ENCODE measurements at regions not wholly inside any gene's neighbourhood (a gene's known extent, or its start where the extent isn't known, plus 50 kb on each side); places are given as distances from the start of the nearest gene placed in this dataset.

DNA sequence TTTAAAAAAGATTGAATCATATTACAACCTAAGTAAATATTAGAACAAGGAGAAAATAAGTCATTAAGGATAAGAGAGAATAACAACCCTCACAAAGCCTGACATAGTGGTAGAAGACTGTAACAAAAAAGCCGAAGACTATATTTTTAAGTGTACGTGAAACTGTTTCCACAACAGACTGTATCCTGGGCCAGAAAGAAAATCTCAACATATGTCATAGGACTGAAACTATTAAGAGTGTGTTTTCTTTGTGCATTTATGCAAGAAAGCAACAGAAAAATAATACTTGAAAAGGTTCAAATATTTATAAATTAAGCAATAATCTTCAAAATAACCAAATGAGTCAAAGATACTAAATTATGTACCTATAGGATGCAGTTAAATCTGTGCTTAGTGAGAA lies 309.8 kb downstream of the CASP12 start:
- H3K4me3 ChIP-seq (ENCODE audit: low read depth, low read length) = no peak overlapping the region
- TF ChIP-seq CTCF (IDR thresholded peaks at IDR 0.05; ENCODE audit: borderline replicate concordance, insufficient read depth, low read depth, low read length) = no peak

GRCh38 chr11:104584823-104585222 lies 313.4 kb downstream of the CASP12 start:
- TF ChIP-seq CTCF (IDR thresholded peaks at IDR 0.05; ENCODE audit: borderline replicate concordance, insufficient read depth, low read depth, low read length) = no peak
- H3K4me3 ChIP-seq (ENCODE audit: low read depth, low read length) = no peak overlapping the region

GRCh38 chr11:104583857-104584256 lies 314.4 kb downstream of the CASP12 start:
- TF ChIP-seq CTCF (IDR thresholded peaks at IDR 0.05; ENCODE audit: borderline replicate concordance, insufficient read depth, low read depth, low read length) = no peak
- H3K4me3 ChIP-seq (ENCODE audit: low read depth, low read length) = no peak overlapping the region

DNA sequence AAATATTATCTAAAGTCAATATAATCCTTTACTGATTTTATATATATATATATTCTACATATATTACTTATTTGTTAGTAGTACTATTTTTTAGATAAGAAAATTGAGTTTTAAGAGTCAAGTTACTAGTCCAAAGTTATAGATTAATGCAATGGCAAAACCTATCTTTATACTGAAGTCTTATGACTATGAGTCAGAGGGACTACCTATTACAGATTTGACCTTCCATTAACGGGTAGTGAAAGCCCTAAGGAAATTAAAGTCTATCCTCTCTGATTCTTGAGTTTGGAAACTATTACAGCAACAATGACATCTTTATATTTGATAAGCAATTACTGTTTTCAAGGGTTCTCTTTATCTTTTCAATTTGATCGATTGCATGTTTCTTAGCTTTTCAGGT lies 315.8 kb downstream of the CASP12 start:
- H3K4me3 ChIP-seq (ENCODE audit: low read depth, low read length) = no peak overlapping the region
- TF ChIP-seq CTCF (IDR thresholded peaks at IDR 0.05; ENCODE audit: borderline replicate concordance, insufficient read depth, low read depth, low read length) = no peak

- no peak for TF ChIP-seq CTCF (IDR thresholded peaks at IDR 0.05; ENCODE audit: borderline replicate concordance, insufficient read depth, low read depth, low read length)
- no peak overlapping the region for H3K4me3 ChIP-seq (ENCODE audit: low read depth, low read length)
Measured at GRCh38 chr11:104581246-104581980, 316.8 kb downstream of the CASP12 start.

- TF ChIP-seq CTCF (IDR thresholded peaks at IDR 0.05; ENCODE audit: borderline replicate concordance, insufficient read depth, low read depth, low read length) = no peak
- no peak overlapping the region for H3K4me3 ChIP-seq (ENCODE audit: low read depth, low read length)
Measured at GRCh38 chr11:104573441-104573990, 324.7 kb downstream of the CASP12 start.

- no peak overlapping the region for H3K4me3 ChIP-seq (ENCODE audit: low read depth, low read length)
Measured at GRCh38 chr11:104572279-104572678, 326.0 kb downstream of the CASP12 start.

More at GRCh38 chr11:104572279-104572678, 326.0 kb downstream of the CASP12 start:
- no peak for TF ChIP-seq CTCF (IDR thresholded peaks at IDR 0.05; ENCODE audit: borderline replicate concordance, insufficient read depth, low read depth, low read length)

All from GM12875 (cell line).